ENCODE measurements at regions not wholly inside any gene's neighbourhood (a gene's known extent, or its start where the extent isn't known, plus 50 kb on each side); places are given as distances from the start of the nearest gene placed in this dataset.

- DNase-seq (ENCODE audit: extremely low read depth, insufficient read length): no peak
- TF ChIP-seq CTCF (IDR thresholded peaks at IDR 0.05; ENCODE audit: insufficient read depth, low read length, poor library complexity, severe bottlenecking): no peak
- Histone ChIP-seq H3K27me3 (replicated peaks; ENCODE audit: control insufficient read depth, insufficient read depth, low read length) (no peaks in the 10 kb centered on the region), H3K36me3 (ENCODE audit: control insufficient read depth, insufficient read depth, low read length) (no peaks in the 10 kb centered on the region), H3K4me3 (replicated peaks; ENCODE audit: low read depth, low read length) (no peak overlapping the region)
Observed at GRCh38 chr18:51807336-51807735, 532.7 kb upstream of the DCC start.

GRCh38 chr18:51811883-51812282 lies 528.1 kb upstream of the DCC start:
- H3K27me3 ChIP-seq (replicated peaks; ENCODE audit: control insufficient read depth, insufficient read depth, low read length): no peaks in the 10 kb centered on the region
- H3K4me3 ChIP-seq (replicated peaks; ENCODE audit: low read depth, low read length): no peak overlapping the region
- DNase-seq (ENCODE audit: extremely low read depth, insufficient read length): peak; percentile 20
- no peaks in the 10 kb centered on the region for H3K36me3 ChIP-seq (ENCODE audit: control insufficient read depth, insufficient read depth, low read length)
- no peak for TF ChIP-seq CTCF (IDR thresholded peaks at IDR 0.05; ENCODE audit: insufficient read depth, low read length, poor library complexity, severe bottlenecking)

GRCh38 chr18:51813740-51814139 lies 526.3 kb upstream of the DCC start:
- Histone ChIP-seq H3K27me3 (replicated peaks; ENCODE audit: control insufficient read depth, insufficient read depth, low read length) (no peaks in the 10 kb centered on the region), H3K4me3 (replicated peaks; ENCODE audit: low read depth, low read length) (no peak overlapping the region), H3K36me3 (ENCODE audit: control insufficient read depth, insufficient read depth, low read length) (no peaks in the 10 kb centered on the region)
- no peak for DNase-seq (ENCODE audit: extremely low read depth, insufficient read length)
- no peak for TF ChIP-seq CTCF (IDR thresholded peaks at IDR 0.05; ENCODE audit: insufficient read depth, low read length, poor library complexity, severe bottlenecking)

- no peak for DNase-seq (ENCODE audit: extremely low read depth, insufficient read length)
- Histone ChIP-seq H3K27me3 (replicated peaks; ENCODE audit: control insufficient read depth, insufficient read depth, low read length) (no peaks in the 10 kb centered on the region), H3K4me3 (replicated peaks; ENCODE audit: low read depth, low read length) (no peak overlapping the region), H3K36me3 (ENCODE audit: control insufficient read depth, insufficient read depth, low read length) (no peaks in the 10 kb centered on the region)
- TF ChIP-seq CTCF (IDR thresholded peaks at IDR 0.05; ENCODE audit: insufficient read depth, low read length, poor library complexity, severe bottlenecking): no peak
Observed at GRCh38 chr18:51821610-51822009, 518.4 kb upstream of the DCC start.

GRCh38 chr18:51824746-51825145 lies 515.3 kb upstream of the DCC start:
- TF ChIP-seq CTCF (IDR thresholded peaks at IDR 0.05; ENCODE audit: insufficient read depth, low read length, poor library complexity, severe bottlenecking): no peak
- H3K4me3 ChIP-seq (replicated peaks; ENCODE audit: low read depth, low read length): no peak overlapping the region
- no peak for DNase-seq (ENCODE audit: extremely low read depth, insufficient read length)
- H3K27me3 ChIP-seq (replicated peaks; ENCODE audit: control insufficient read depth, insufficient read depth, low read length): no peaks in the 10 kb centered on the region
- no peaks in the 10 kb centered on the region for H3K36me3 ChIP-seq (ENCODE audit: control insufficient read depth, insufficient read depth, low read length)

- no peak for DNase-seq (ENCODE audit: extremely low read depth, insufficient read length)
- TF ChIP-seq CTCF (IDR thresholded peaks at IDR 0.05; ENCODE audit: insufficient read depth, low read length, poor library complexity, severe bottlenecking): no peak
- Histone ChIP-seq H3K27me3 (replicated peaks; ENCODE audit: control insufficient read depth, insufficient read depth, low read length) (no peaks in the 10 kb centered on the region), H3K36me3 (ENCODE audit: control insufficient read depth, insufficient read depth, low read length) (no peaks in the 10 kb centered on the region), H3K4me3 (replicated peaks; ENCODE audit: low read depth, low read length) (no peak overlapping the region)
Observed at GRCh38 chr18:51833850-51834249, 506.1 kb upstream of the DCC start.

Measured in GM06990 (cell line).